ENCODE measurements at regions not wholly inside any gene's neighbourhood (a gene's known extent, or its start where the extent isn't known, plus 50 kb on each side); places are given as distances from the start of the nearest gene placed in this dataset.

GRCh38 chr10:9015005-9015404, 960.5 kb downstream of the GATA3 start:
- TF ChIP-seq CTCF (conservative IDR thresholded peaks at IDR 0.05; ENCODE audit: low read depth, low read length), result no peak
- DNase-seq (ENCODE audit: low read depth), result no peak
- no peak overlapping the region for H3K4me3 ChIP-seq (ENCODE audit: low read depth, low read length)

- TF ChIP-seq CTCF (conservative IDR thresholded peaks at IDR 0.05; ENCODE audit: low read depth, low read length), result no peak
- no peak overlapping the region for H3K4me3 ChIP-seq (ENCODE audit: low read depth, low read length)
- no peak for DNase-seq (ENCODE audit: low read depth)
These were observed 961.0 kb downstream of the GATA3 start for GRCh38 chr10:9015447-9015846.

GRCh38 chr10:9016930-9017329, 962.4 kb downstream of the GATA3 start:
- no peak for DNase-seq (ENCODE audit: low read depth)
- no peak overlapping the region for H3K4me3 ChIP-seq (ENCODE audit: low read depth, low read length)
- TF ChIP-seq CTCF (conservative IDR thresholded peaks at IDR 0.05; ENCODE audit: low read depth, low read length), result no peak

- DNase-seq (ENCODE audit: low read depth), result no peak
- no peak overlapping the region for H3K4me3 ChIP-seq (ENCODE audit: low read depth, low read length)
- no peak for TF ChIP-seq CTCF (conservative IDR thresholded peaks at IDR 0.05; ENCODE audit: low read depth, low read length)
These were observed 964.0 kb downstream of the GATA3 start for GRCh38 chr10:9018195-9019173.

- TF ChIP-seq CTCF (conservative IDR thresholded peaks at IDR 0.05; ENCODE audit: low read depth, low read length), result no peak
- H3K4me3 ChIP-seq (ENCODE audit: low read depth, low read length), result no peak overlapping the region
- DNase-seq (ENCODE audit: low read depth), result no peak
These were observed 968.7 kb downstream of the GATA3 start for GRCh38 chr10:9023206-9023605.

- H3K4me3 ChIP-seq (ENCODE audit: low read depth, low read length), result no peak overlapping the region
- no peak for TF ChIP-seq CTCF (conservative IDR thresholded peaks at IDR 0.05; ENCODE audit: low read depth, low read length)
- DNase-seq (ENCODE audit: low read depth), result no peak
These were observed 969.7 kb downstream of the GATA3 start for GRCh38 chr10:9024210-9024609.

- TF ChIP-seq CTCF (conservative IDR thresholded peaks at IDR 0.05; ENCODE audit: low read depth, low read length), result no peak
- no peak overlapping the region for H3K4me3 ChIP-seq (ENCODE audit: low read depth, low read length)
- DNase-seq (ENCODE audit: low read depth), result no peak
These were observed 973.7 kb downstream of the GATA3 start for GRCh38 chr10:9028231-9028630.

All from choroid plexus epithelial cell (primary cell).